Panc1 (cell line): ENCODE measurements at regions not wholly inside any gene's neighbourhood (a gene's known extent, or its start where the extent isn't known, plus 50 kb on each side); places are given as distances from the start of the nearest gene placed in this dataset.

Experiments used
- ATAC-seq: fragments of 200-7000 bp; cut with Tn5 transposase; 2 replicates; pipeline ENCODE4 v1.9.1; 2020; ENCODE audit warnings: mild to moderate bottlenecking, moderate library complexity
- BruUV-seq: library from RNA; stranded (reverse); fragments of 400-500 nt; replicated peaks from 2 replicates; lab custom pipeline; 2021; lab: Mats Ljungman, UMichigan
- CTCF ChIA-PET: fragments of 300-600 bp; sonication (Branson Sonifier 250); formaldehyde crosslinking; loops from one replicate; lab custom pipeline; 2022; ENCODE audit warnings: antibody characterized with exemption; lab: Charles Lee
- POLR2A ChIA-PET: fragments of 300-600 bp; sonication (Branson Sonifier 250); formaldehyde crosslinking; loops from one replicate; lab custom pipeline; 2022; ENCODE audit warnings: antibody characterized with exemption; lab: Charles Lee
- DNase-seq: peaks from one replicate; pipeline ENCODE4 v3.0.0-alpha.2; 2010; ENCODE audit warnings: low read depth, low spot score
- H3K27ac ChIP-seq: 2 replicates; pipeline ENCODE4 v1.5.1; 2011; ENCODE audit warnings: mild to moderate bottlenecking, low read length, inconsistent platforms
- H3K27me3 ChIP-seq: fragments of 200-500 bp; sonication (Bioruptor generic); 2 replicates; pipeline ENCODE4 v1.6.0; 2014; ENCODE audit warnings: low read length, inconsistent platforms; ENCODE audit not compliant: control insufficient read depth, insufficient read depth
- H3K36me3 ChIP-seq: fragments of 200-500 bp; sonication (Bioruptor generic); 2 replicates; pipeline ENCODE4 v1.5.1; 2014; ENCODE audit warnings: inconsistent platforms, mild to moderate bottlenecking, low read length, moderate library complexity; ENCODE audit not compliant: control insufficient read depth, insufficient read depth
- H3K4me1 ChIP-seq: 2 replicates; pipeline ENCODE4 v1.5.1; 2011; ENCODE audit warnings: inconsistent platforms, mild to moderate bottlenecking, low read length, moderate library complexity; ENCODE audit not compliant: control insufficient read depth, insufficient read depth
- H3K4me3 ChIP-seq, 2 experiments: 2 replicates each; pipeline ENCODE4 v1.5.1; 2011 to 2012; ENCODE audit warnings: low read depth in 2 of 2, low read length in 2 of 2, mild to moderate bottlenecking in 2 of 2, inconsistent platforms in 1 of 2, moderate library complexity in 1 of 2
- H3K9me3 ChIP-seq: fragments of 200-500 bp; sonication (Bioruptor generic); 2 replicates; pipeline ENCODE4 v1.5.1; 2014; ENCODE audit warnings: low read depth, mild to moderate bottlenecking, inconsistent platforms, low read length, moderate library complexity; ENCODE audit not compliant: control insufficient read depth, insufficient read depth
- POLR2AphosphoS5 ChIP-seq: IDR thresholded peaks from 2 replicates; pipeline ENCODE4 v1.6.1; 2012; ENCODE audit warnings: mild to moderate bottlenecking, low read depth, low read length, moderate library complexity
- SIN3A ChIP-seq: IDR thresholded peaks from 2 replicates; pipeline ENCODE4 v1.6.1; 2012; ENCODE audit warnings: low read depth, mild to moderate bottlenecking, low read length, moderate library complexity, borderline replicate concordance; ENCODE audit not compliant: insufficient read depth
- TCF7L2 ChIP-seq: IDR thresholded peaks from 2 replicates; pipeline ENCODE4 v1.6.1; 2011; ENCODE audit warnings: mild to moderate bottlenecking, low read depth, low read length, inconsistent platforms
- in situ Hi-C: cut with HindIII; loops from 2 replicates; pipeline ENCODE4 v1.10.0; 2016; ENCODE audit warnings: low sequenced_read_pairs, low pct_unique_long_range_greater_than_20kb
- intact Hi-C: fragments of 100-400 bp; cut with micrococcal nuclease; formaldehyde crosslinking; loops from one replicate; pipeline ENCODE4 v1.10.0; 2022; ENCODE audit not compliant: unreplicated experiment
- TF ChIP-seq, protein P1 (sequence below): fragments of 450-650 bp; IDR thresholded peaks from 2 replicates; pipeline ENCODE4 v1.5.1; 2017; ENCODE audit warnings: mild to moderate bottlenecking
- TF ChIP-seq, protein P2 (sequence below), 2 experiments: IDR thresholded peaks; 2 replicates each; pipeline ENCODE4 v1.6.1; 2011 to 2012; ENCODE audit warnings: low read depth in 2 of 2, control low read depth in 1 of 2, low read length in 1 of 2, mild to moderate bottlenecking in 1 of 2, moderate library complexity in 1 of 2; ENCODE audit not compliant: insufficient read depth in 1 of 2

DNA sequence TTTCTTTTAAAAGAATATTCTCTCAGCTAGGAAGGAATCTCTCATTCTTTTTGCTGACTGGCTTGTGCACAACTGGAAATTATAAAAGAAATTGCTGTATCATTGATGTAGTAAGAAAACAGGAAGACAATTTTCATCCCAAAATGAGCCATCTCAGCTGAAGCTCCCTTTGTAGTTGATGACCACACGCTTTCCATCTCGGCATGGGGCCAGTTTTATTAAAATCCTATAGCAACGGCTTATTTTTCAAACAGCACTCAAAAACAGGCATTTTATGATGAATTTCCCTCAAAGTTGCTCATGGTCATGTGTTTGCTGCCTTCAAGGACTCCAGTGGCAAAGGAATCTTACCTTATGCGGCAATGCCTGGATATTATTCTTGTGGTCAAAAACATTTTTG lies 62.4 kb upstream of the GLIS3 start:
- ATAC-seq (no peak), DNase-seq (no peak)
- in situ Hi-C loops (no loop called here), intact Hi-C loops (no loop called here)
- Histone ChIP-seq H3K27me3 (no peaks in the 10 kb centered on the region), H3K36me3 (no peaks in the 10 kb centered on the region), H3K27ac (no peak overlapping the region), H3K4me1 (no peaks in the 10 kb centered on the region), H3K4me3 (no peak overlapping the region), H3K9me3 (no peaks in the 10 kb centered on the region)
- TF ChIP-seq, protein P1, sequence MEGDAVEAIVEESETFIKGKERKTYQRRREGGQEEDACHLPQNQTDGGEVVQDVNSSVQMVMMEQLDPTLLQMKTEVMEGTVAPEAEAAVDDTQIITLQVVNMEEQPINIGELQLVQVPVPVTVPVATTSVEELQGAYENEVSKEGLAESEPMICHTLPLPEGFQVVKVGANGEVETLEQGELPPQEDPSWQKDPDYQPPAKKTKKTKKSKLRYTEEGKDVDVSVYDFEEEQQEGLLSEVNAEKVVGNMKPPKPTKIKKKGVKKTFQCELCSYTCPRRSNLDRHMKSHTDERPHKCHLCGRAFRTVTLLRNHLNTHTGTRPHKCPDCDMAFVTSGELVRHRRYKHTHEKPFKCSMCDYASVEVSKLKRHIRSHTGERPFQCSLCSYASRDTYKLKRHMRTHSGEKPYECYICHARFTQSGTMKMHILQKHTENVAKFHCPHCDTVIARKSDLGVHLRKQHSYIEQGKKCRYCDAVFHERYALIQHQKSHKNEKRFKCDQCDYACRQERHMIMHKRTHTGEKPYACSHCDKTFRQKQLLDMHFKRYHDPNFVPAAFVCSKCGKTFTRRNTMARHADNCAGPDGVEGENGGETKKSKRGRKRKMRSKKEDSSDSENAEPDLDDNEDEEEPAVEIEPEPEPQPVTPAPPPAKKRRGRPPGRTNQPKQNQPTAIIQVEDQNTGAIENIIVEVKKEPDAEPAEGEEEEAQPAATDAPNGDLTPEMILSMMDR: no peak
- TF ChIP-seq SIN3A: no peak
- TF ChIP-seq, protein P2, sequence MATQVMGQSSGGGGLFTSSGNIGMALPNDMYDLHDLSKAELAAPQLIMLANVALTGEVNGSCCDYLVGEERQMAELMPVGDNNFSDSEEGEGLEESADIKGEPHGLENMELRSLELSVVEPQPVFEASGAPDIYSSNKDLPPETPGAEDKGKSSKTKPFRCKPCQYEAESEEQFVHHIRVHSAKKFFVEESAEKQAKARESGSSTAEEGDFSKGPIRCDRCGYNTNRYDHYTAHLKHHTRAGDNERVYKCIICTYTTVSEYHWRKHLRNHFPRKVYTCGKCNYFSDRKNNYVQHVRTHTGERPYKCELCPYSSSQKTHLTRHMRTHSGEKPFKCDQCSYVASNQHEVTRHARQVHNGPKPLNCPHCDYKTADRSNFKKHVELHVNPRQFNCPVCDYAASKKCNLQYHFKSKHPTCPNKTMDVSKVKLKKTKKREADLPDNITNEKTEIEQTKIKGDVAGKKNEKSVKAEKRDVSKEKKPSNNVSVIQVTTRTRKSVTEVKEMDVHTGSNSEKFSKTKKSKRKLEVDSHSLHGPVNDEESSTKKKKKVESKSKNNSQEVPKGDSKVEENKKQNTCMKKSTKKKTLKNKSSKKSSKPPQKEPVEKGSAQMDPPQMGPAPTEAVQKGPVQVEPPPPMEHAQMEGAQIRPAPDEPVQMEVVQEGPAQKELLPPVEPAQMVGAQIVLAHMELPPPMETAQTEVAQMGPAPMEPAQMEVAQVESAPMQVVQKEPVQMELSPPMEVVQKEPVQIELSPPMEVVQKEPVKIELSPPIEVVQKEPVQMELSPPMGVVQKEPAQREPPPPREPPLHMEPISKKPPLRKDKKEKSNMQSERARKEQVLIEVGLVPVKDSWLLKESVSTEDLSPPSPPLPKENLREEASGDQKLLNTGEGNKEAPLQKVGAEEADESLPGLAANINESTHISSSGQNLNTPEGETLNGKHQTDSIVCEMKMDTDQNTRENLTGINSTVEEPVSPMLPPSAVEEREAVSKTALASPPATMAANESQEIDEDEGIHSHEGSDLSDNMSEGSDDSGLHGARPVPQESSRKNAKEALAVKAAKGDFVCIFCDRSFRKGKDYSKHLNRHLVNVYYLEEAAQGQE (IDR thresholded peaks at IDR 0.05; ENCODE audit: insufficient read depth in 1 of 2, low read depth in 2 of 2, low read length in 1 of 2): no peak
- TF ChIP-seq POLR2AphosphoS5: no peak
- no peak for TF ChIP-seq TCF7L2
- ChIA-PET CTCF (no interaction called here), POLR2A (no interaction called here)
- no TSS peak for BruUV-seq

DNA sequence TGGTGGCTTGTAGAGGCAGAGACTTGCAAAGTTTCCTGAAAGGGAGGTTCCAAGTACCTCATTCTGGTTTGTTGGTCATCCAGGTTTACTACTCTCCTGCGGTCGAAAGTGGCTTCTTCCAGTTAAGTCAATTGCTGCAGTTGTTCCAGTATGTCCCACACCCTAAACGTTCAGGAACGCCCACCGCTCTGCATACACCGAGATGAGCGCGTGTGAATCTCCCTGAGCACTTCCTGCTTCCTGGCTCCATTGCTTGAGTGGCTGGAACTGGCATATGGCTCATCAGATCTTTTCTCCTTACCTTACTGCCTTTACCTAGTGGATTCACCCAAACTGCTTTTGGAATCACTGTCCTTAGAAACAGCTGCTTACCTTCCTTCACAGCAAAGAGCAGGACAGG lies 59.1 kb upstream of the GLIS3 start:
- intact Hi-C loops (no loop called here), in situ Hi-C loops (no loop called here)
- H3K4me1 ChIP-seq: no peaks in the 10 kb centered on the region
- H3K27ac ChIP-seq: no peak overlapping the region
- no peak for ATAC-seq
- ChIA-PET CTCF (no interaction called here), POLR2A (no interaction called here)
- no peaks in the 10 kb centered on the region for H3K36me3 ChIP-seq
- H3K9me3 ChIP-seq: no peaks in the 10 kb centered on the region
- H3K4me3 ChIP-seq: no peak overlapping the region
- no peak for DNase-seq
- TF ChIP-seq TCF7L2 (no peak), SIN3A (no peak), POLR2AphosphoS5 (no peak)
- TF ChIP-seq, protein P1: no peak
- TF ChIP-seq, protein P2 (IDR thresholded peaks at IDR 0.05; ENCODE audit: insufficient read depth in 1 of 2, low read depth in 2 of 2, low read length in 1 of 2): no peak
- BruUV-seq: no TSS peak
- no peaks in the 10 kb centered on the region for H3K27me3 ChIP-seq
